NCI-H2107 treated with DMSO at 0.1 percent for 48 hours (cell line): ENCODE measurements at regions not wholly inside any gene's neighbourhood (a gene's known extent, or its start where the extent isn't known, plus 50 kb on each side); places are given as distances from the start of the nearest gene placed in this dataset.
A peak's percentile ranks its signal among the peaks of the same experiment; 100 is the strongest.

ENCODE experiments used
- DNase-seq: peaks from one replicate; lab custom pipeline; 2025; ENCODE audit not compliant: unreplicated experiment; lab: John Stamatoyannopoulos, UW

DNA sequence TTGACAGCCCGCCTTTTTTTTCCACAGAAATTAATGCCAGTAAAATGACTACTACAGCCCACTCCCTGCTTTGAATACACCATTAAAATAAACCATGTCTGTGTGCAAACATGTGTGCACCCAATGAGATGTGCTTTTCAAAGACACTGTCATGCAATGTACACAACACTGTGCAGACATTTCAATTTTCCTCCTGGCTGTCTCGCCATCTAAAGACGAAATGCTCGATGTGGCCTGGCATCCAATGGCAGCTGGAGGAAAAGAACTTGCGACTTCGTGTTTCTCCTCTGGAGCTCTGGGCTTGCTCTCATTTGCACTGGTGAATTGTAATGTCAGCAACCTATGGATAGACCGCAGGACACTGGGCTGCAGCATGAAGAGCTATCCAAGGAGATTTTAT, 147.0 kb upstream of the NAV2 start:
- no peak for DNase-seq

DNA sequence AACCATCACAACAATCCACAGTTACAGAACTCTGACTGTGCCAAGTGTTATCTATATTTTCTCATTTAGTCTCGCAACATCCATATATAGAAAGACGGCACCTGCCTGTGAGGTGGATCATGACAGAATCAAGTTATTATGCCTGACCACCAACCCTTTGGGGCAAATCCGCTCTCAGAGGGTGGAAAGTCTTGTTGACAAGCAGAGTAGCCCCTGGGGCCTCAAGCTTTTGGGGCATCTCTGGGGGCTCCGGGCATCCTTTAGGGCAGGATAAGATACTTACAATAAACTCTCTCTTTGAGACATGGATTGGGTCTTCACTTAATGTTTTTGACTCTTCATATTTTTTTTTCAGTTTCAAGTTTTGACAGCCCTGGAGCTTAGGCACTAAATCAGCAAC, 150.5 kb upstream of the NAV2 start:
- no peak for DNase-seq

DNA sequence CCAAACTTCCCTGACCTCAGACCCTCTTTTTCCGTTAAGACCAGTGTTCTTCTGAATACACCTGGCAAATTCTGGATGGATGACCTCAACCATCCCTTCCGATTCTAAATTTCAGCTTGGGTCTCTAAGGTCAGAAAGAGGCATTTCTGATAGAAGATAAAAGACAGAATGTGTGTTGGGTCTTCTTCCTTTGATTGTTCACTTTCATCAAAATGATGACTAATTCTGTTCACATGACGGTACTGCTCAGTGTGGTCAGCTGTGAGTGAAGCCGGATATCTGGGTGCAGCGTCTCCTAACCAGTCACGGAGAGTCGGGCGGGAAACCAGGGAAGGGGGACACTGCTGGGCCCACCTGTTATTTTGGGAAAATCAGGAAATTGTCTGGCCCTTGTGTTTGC, 151.6 kb upstream of the NAV2 start:
- no peak for DNase-seq

DNA sequence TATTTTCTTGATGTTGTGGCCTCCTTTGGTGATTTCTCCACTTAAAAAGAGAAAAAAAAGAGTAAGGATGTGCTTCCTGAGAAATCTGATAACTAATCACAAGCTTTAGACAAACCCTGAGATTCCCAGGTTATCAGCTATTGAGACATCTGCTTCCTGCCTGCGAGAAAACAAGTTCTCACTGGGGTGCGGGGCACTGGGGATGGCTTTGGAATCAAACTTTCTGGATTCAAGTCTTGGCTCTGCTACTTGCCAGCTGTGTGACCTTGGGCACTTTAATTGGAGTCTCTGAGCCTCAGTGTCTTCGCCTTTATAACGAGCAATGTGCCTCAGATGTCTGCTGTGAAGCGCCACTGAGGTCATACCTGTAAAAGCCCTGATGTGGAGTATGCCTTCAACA, 152.5 kb upstream of the NAV2 start:
- DNase-seq, result no peak

DNA sequence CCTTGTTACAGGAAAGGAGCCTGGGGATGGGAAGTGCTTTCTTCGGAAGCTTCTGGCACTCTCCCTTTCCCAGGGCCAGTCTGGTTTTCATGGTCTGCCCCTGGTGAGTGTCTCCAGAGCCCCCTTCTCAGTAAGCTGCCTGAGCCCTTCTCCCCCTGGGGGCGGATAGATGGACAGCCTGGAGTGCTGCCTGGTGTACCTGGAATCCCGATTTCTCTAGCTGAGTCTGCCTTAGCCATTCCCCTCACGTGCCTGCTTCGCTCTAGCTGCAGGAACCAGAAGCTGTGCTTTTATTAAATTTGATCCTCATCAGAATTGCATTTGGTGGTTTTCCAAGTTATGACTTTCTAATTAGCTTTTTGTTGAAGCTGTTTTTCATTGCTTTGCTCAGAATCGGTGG, 152.9 kb upstream of the NAV2 start:
- DNase-seq, result no peak

DNA sequence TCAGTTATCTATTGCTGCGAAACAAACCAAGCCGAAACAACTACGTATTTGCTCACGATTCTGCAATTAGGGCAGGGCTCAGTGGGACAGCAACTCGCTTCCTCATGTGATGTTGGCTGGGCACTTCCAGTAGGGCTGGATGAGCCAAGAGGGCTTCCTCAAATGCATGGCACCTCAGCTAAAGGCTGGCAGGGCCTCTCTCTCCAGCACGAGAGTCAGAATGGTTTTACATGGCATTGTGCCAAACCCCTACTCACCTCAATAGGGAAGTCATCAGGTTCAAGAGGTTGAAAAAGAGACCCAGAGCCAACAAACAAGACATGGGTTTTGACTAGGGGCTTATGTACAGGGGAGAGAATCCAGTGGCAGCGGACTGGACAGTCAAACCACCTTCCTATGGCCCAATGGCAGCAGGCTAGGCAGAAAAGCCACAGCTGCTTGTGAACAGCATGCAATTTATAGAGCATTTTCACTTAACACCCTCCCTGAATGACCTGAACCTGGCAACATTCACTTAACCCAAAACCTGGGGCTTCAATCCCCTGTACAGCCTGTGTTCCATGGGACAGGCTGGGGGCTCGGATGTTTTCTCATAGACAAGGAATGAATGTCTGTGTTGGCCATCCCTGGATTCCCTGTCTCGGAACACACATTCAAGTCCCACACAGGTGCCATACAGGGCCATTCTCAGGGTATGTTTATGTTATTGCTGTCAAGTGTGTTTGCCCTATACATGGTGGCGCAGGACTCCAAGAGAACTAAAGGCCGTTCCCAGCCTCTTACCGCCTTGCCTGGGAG, 154.2 kb upstream of the NAV2 start:
- peak; percentile 26 for DNase-seq

DNA sequence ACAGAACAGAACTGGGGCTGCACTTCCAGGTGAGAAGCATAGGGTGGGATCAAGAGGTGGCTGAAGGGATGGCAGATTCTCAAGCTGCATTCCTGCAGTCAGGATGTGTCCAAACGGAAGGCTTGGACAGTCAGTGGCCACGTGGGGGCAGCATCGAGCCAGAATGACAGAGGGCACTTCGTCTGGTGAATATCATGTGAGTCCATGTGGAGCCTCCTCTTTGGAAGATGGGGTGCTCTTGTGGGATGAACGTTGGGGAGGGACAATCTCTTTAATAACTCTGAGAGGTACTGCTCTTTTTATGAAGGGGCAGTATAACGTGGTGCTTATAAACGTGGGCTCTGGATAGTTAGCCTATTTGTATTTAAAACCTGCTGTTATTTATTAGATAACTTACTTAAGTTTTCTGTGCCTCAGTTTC, 154.9 kb upstream of the NAV2 start:
- DNase-seq, result peak; percentile 32

DNA sequence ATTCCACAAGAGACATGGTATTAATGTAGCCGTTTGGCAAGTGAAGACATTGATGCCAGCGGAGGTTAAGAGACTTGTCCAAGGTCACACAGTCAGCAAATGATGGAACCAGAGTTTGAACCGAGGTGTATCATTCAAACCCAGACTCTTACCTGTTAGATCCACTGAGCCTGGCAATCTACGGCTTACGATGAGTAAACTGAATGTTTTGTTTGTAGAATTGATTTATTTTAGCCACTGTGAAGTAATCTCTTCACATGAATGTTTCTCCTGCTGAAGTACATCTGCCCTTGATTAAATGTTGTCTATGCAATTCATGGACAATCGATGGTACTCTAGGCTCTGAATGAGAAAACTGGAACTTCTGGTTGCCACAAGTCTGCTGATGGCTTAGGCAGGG, 155.5 kb upstream of the NAV2 start:
- no peak for DNase-seq

DNA sequence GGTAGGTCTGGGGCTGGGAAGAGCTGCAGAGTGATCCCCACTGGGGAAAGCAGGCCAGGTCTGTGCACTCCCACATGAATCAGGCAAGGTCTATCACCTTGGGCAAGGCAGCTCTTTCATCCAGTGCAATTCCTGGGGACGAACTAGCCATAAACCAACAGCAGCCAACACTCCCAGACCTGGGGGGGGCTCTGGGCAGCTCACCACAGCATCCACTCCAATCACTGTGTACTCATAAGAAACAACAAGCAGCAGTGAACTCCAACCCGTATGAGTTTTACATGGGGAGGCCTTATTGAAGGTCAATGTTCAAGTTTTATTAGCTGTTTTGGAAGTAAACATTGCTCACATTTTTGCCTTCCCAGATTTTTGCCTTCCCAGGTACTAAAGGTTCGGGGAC, 157.4 kb upstream of the NAV2 start:
- no peak for DNase-seq

DNA sequence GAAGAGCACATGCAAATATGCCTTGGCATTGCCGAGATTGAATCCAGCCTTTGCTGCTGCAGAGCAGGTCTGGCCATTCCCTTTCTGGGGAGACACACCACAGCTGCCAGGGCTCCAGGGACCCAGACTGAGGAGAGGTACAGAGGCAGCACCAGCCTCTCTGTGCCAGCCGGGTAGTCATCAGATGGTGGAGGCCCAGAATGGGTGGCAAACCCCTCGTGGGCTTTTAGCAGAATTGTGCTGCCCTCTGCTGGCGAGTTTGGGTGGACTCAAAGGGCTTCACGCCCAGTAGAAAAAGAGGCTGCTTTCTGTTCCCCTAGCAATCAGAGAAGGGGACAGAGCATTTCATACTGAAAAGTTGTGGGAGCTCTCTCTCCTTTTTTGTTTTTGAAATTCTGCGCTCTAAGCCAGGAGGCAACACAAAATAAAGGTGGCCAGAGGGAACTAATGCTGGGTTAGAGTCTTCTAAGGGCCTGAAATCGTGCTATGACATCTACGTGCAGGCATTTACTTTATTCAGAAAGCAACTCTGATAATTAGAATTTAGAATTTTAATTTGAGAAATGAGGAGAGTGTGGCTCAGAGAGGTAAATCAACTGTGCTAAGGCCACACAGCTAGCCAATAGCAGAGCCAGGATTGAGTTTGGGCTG, 158.8 kb upstream of the NAV2 start:
- DNase-seq, result peak; percentile 53

DNA sequence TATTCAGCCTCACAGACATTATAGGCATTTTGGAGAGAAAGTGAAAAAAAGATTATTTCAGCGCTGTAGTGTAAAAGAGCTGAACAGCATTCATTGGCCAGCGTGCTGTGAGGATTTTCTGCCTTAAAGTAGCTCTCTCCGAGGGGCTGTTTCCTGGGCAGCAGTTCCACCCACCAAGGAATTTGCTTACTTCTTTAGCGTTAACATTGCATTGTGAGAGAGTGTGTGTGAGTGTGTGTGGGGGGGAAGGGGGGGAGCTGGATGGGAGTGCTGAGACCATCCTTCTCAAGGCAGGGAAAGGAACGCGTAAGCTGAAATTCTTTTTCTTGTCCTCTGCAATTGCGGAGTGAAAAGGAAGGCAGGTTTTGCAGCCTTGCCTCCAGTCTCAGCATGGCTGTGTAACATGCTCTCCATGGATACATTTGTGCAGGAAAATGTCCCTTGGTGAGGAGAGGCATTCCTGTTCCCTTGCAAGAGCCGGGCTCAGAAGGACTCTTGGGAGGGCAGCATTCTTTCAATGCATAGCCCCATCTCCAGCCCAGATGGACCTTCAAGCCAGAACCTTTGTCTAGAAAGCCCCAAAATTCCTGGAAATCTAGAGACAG, 159.9 kb upstream of the NAV2 start:
- no peak for DNase-seq

DNA sequence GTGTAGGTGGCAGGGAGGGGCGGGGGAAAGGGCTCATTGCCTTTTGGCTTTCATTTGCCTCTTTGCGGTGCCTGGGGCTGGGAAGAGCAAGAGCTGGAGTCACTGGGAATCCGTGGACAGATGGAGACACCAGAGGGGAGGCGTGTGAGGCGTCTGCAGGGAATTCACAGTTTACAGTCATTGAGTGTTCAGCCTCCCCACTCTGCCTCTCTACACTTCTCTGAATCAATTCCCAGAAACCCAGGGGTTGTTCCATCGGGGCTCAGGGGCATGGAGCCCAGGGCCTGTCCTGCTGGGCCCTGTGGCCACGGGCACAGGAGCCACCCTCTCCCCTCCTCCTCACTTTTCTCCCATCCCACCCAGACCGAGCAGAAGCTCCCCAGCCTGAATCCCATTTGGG, 160.5 kb upstream of the NAV2 start:
- DNase-seq, result no peak

DNA sequence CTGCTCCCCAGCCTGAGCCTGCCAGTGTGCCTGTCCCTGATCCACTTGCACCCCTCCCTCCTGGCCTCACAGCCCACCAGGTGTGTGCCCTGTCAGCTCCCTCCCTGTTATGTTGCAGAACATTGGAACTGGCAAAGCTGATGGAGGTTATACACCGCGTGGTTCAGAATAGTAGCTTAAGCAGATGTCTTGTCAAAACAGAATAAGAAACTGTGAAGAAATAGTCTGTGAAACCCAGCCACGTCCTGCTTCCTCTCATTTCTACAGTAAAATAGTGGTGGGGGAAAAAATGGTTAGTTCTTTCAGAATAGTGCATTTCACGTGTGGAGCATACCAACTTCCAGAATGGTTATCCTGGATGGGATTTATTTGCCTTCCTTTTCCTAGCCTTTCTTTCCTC, 161.2 kb upstream of the NAV2 start:
- DNase-seq, result no peak

DNA sequence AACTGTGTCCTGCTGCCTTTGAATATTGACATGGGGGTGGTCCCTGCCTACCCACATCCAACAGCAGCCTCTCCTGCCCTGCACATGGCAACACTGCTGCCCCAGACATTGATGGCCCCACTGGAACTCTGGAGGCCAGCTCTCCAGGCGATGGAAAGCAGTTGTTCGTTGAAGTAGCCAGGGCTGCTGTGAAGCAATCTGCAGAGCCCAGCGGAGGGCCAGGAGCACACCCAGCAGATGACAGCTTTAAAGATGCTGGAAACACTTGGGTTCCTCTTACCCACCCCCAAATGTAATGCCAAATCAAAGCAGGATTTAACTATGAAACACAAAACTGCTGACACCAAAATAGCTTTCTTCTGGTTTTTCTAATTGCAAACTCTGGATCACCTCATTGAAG, 165.6 kb upstream of the NAV2 start:
- DNase-seq, result no peak

DNA sequence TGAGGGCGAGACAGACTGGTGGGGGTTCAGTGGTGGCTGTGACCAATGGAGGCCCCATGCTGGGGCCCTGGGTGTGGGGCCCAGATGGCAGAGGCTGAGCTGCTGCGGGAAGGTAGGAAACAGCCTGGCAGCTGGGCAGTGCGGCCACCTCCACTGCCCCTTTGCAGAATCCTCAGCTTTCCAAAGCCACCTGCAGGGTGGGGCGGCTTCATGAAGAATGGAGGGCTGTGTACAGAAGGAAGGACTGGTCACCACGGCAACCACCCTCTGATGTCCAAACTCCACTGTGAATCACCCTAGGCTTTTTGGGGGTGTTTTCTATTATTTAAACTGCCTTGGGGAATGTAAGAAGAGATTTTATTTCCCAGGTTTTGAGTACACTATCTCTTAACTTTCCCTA, 166.3 kb upstream of the NAV2 start:
- DNase-seq, result no peak

DNA sequence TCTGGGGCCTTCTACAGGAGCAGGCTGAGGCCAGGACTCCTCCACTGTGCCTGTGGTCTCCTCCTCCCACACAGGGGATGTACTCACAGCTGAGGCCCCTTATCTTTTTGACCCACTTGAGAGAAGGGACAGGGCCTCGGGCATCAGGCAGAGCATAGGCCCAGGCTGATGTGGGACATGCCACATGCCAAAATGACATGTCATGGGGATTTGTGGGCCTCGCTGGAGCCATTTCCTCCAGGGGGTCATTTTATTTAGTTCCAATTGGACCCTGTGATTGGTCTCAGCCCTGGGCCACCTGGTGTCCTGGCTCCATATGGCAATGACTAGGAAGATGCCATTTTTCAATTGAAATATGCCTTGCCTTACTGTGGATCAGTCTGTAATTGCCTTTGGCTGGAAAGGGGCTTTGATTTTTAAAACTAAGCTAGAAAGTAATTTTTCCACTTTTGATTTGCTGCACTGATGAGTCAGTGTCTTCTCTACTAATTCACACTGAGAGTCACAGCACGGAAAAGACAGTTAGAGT, 171.1 kb upstream of the NAV2 start:
- DNase-seq, result no peak

DNA sequence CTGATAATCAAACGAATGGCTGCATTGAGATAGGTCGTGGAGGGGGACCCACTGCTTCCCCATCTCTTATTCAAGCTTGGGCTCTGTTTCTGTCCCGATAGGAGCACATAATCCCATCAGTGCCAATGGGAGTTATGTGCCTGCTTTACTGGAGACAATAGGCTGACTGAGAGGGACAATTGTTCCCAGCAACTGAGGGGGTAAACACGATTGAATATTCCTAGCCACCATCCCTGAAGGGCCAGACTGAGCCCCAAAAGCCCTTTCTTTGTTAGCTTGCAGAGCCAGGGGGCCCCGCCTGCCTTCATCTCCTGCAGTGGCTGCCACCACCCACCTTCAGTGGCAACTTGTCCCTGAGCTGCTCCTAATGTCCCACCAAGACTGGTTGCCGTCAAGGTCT, 172.8 kb upstream of the NAV2 start:
- no peak for DNase-seq

DNA sequence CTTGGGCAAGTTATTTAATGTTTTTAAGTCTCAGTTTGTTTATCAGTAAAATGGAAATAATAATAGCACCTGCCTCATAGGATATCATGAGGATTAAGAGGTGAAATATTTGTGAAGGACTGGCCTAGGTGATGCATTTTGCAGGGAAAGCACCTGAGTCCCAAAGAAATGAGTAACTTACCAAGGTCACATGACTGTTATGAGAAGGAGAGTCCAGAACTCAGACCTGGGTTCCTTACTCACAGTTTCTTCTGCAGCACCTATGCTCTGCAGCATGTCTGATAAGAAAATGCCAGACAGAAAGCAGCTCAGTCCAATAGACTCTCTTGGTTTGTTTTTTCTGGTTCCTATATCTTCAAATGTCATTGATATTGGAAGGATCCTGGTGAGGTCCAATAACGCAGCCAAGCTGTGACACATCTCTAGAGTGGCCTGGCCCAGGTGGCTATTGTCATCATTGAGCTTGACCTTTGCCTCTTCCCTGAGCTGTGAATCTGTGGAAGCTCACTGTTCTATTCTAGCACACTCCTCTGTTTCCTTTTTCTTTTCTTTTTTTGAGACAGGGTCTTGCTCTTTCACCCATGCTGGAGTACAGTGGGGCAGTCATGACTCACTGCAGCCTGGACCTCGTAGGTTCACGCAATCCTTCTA, 174.7 kb upstream of the NAV2 start:
- no peak for DNase-seq

DNA sequence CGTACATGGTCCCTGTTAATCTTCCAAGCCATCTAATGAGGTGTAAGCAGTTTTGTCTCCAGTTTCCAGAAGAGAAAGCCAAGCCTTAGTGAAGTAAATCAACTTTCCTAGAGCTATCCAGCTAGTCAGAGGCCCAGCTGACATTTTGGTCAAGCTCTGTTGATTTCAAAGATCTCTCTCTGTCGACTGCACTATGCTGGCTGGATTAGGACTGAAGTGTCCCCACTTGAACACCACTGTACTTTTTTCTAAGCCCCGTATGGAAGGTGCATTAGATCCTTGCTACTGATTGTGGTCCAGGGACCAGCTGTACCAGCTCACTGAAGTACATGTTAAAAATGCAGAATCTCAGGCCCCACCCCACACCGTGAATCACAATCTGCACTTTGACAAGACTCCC, 176.5 kb upstream of the NAV2 start:
- DNase-seq, result no peak

DNA sequence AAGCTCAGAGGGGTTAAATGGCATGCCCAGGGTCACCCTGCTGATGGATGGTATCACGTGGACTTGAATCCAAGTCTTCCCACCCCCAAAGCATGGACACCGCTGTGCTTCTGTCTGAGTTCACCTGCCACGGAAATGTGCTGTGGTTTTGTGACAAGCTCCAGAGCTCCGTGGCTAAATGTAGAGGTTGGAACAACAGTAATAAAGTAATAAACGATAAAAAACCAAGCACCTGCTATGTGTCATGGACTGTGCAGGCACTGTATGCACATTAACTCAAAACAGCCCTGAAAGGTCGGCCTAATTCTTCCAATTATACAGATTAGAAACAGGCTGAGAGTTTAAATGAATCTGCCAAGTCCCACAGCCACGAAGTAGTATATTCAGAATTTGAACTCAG, 182.1 kb upstream of the NAV2 start:
- no peak for DNase-seq

DNA sequence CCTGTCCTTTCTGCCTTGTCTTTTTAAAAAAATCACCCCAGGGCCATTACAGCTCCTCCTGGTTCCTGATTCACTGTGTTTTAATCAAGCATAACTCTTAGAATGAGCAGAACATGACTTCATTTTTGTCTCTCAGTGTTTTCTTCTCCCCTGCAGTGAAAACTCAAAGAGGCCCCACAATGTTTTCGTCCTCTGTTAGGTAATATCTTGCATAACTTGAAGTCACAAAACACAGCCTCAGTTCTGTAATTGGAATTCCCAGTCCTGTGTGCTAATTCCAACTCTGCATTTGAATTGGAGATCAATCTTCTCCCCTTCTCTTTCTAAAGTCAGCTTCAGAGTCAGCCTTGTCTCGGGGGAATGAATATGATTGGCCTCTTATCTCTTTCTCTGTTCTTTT, 186.5 kb upstream of the NAV2 start:
- no peak for DNase-seq

DNA sequence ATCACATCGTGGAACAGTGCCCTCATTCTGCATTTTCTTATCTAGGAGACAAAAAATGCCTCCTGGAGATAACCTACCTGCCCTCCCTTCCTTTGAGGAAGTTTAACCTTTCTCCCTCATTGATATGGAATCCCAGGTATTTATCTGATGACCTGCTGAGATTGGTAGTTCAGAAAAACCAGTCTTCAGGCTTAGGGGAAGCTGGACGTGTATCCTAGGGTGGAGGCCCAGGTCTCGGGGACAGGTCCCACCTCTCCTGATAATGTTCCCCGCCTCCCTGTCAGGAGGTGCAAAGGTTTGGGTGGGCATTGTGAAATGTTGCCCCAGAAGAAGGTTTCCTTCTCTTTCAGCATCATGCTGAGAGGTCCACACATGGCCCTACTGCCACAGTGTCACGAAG, 186.9 kb upstream of the NAV2 start:
- no peak for DNase-seq
